ENCODE measurements at regions not wholly inside any gene's neighbourhood (a gene's known extent, or its start where the extent isn't known, plus 50 kb on each side); places are given as distances from the start of the nearest gene placed in this dataset.

DNA sequence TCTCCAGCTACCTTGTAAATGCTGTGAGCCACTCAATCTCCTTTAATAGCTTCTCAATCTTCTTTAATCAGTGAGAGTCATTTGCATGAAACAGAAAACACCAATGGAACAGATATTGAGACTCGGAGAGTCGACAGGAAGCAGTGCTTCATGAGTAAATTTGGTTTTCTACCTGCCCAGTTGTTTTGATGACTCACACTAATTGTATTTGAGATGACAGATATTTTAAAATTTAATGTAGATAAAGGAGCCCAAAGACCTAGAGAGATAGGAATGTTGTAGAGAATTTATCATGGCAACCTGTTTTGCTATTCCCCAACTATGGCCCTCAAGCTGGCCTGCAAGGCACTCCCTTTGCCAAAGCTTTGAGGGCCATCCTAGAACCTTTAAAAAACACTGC is 119.1 kb downstream of the CDC42EP3 start:
- H4K91ac ChIP-seq (replicated peaks; ENCODE audit: insufficient read length, low read length), result no peak overlapping the region
- ChIA-PET CTCF (ENCODE audit: partially characterized antibody) (no interaction called here), POLR2A (ENCODE audit: partially characterized antibody) (interaction anchor here (1.1 kb wide), 1 partner anchor 14 kb away, joined by 3 read pairs; no protein-coding TSS in a partner anchor)
- H3K4me2 ChIP-seq (ENCODE audit: insufficient read depth in 1 of 2, low read depth in 2 of 2, low read length in 2 of 2), result no peak overlapping the region
- DNase-seq (ENCODE audit: low read depth in 1 of 2, low spot score in 2 of 2), result no peak
- H3K14ac ChIP-seq (ENCODE audit: insufficient read length), result no peak overlapping the region
- no peak overlapping the region for H2BK12ac ChIP-seq (ENCODE audit: low read depth, low read length)
- no peaks in the 10 kb centered on the region for H3K9me3 ChIP-seq (ENCODE audit: insufficient read depth in 2 of 2, low read depth in 1 of 2, low read length in 1 of 2)
- H3K9ac ChIP-seq (replicated peaks in 1 of 4; ENCODE audit: extremely low read depth in 1 of 4, low read depth in 3 of 4, low read length in 3 of 4), result no peak overlapping the region
- no peak overlapping the region for H3K23ac ChIP-seq (ENCODE audit: insufficient read length)
- no peaks in the 10 kb centered on the region for H4K20me1 ChIP-seq (replicated peaks in 1 of 2; ENCODE audit: control insufficient read depth in 1 of 2, insufficient read depth in 2 of 2, low read length in 2 of 2)
- H3K79me1 ChIP-seq (ENCODE audit: low read depth, low read length), result no peaks in the 10 kb centered on the region
- no peak overlapping the region for H2AFZ ChIP-seq (ENCODE audit: low read length)
- no peak overlapping the region for H4K5ac ChIP-seq (ENCODE audit: insufficient read length, low read depth, low read length)
- no peaks in the 10 kb centered on the region for H3K23me2 ChIP-seq (ENCODE audit: low read depth, low read length)
- no peak overlapping the region for H2BK5ac ChIP-seq (ENCODE audit: low read depth, low read length)
- no peak overlapping the region for H2BK20ac ChIP-seq (ENCODE audit: low read length)
- no peak overlapping the region for H3K27ac ChIP-seq (ENCODE audit: low read depth, low read length)
- H3K4me3 ChIP-seq (ENCODE audit: extremely low read depth in 1 of 4, insufficient read depth in 2 of 4, low read depth in 3 of 4, low read length in 4 of 4), result no peak overlapping the region
- H3K18ac ChIP-seq (ENCODE audit: extremely low read depth, low read length), result no peak overlapping the region
- no peaks in the 10 kb centered on the region for H3K4me1 ChIP-seq (replicated peaks in 1 of 4; ENCODE audit: control insufficient read depth in 3 of 4, insufficient read depth in 4 of 4, low read length in 3 of 4)
- no peaks in the 10 kb centered on the region for H3K79me2 ChIP-seq (ENCODE audit: control insufficient read depth in 1 of 2, insufficient read depth in 2 of 2, low read length in 2 of 2)
- no peak for FAIRE-seq
- no peak overlapping the region for H3K4ac ChIP-seq (replicated peaks; ENCODE audit: insufficient read length, low read depth, low read length)
- no peak overlapping the region for H2AK5ac ChIP-seq (ENCODE audit: low read depth, low read length)
- H2BK120ac ChIP-seq (replicated peaks; ENCODE audit: low read depth, low read length), result no peak overlapping the region
- no peak overlapping the region for H2BK15ac ChIP-seq (ENCODE audit: low read length)
- no peak overlapping the region for H4K8ac ChIP-seq (ENCODE audit: extremely low read depth, insufficient read depth, low read length)
- H3K56ac ChIP-seq (replicated peaks; ENCODE audit: insufficient read length, low read depth, low read length), result no peak overlapping the region
- 86% methylated on average over 2 of the region's 2 CpGs; no CpG with 5 or more reads in 1 of the 2 experiments for WGBS, 2 experiments (ENCODE audit: extremely low coverage in 1 of 2, insufficient coverage in 1 of 2, insufficient read length in 1 of 2, insufficient replicate concordance in 2 of 2, low coverage in 1 of 2, low lambda C conversion rate in 2 of 2, missing lambda C conversion rate in 1 of 2)
- H3K36me3 ChIP-seq (ENCODE audit: control insufficient read depth in 2 of 4, insufficient read depth in 4 of 4, low read length in 3 of 4), result no peaks in the 10 kb centered on the region
- no peaks in the 10 kb centered on the region for H3K27me3 ChIP-seq (replicated peaks in 1 of 4; ENCODE audit: control insufficient read depth in 3 of 4, extremely low read depth in 1 of 4, insufficient read depth in 3 of 4, low read length in 3 of 4)
- TF ChIP-seq FOSL1 (IDR thresholded peaks at IDR 0.05; ENCODE audit: insufficient read depth, low read depth, low read length) (no peak), GABPA (IDR thresholded peaks at IDR 0.05; ENCODE audit: borderline replicate concordance, insufficient read depth, low read length) (no peak), HDAC2 (IDR thresholded peaks at IDR 0.05; ENCODE audit: borderline replicate concordance in 1 of 2, low read depth in 2 of 2, low read length in 2 of 2) (no peak)

Data from H1 (cell line).